ENCODE measurements at regions not wholly inside any gene's neighbourhood (a gene's known extent, or its start where the extent isn't known, plus 50 kb on each side); places are given as distances from the start of the nearest gene placed in this dataset.
"Not testable (repeated sequence)": the region's sequence is repeated elsewhere in the genome, so short reads cannot be mapped to it uniquely, and the experiment has no call there.

GRCh38 chr2:103396152-103396551 lies 634.3 kb downstream of the TMEM182 start:
- no peak for DNase-seq

- no peak for DNase-seq
These were observed 639.8 kb downstream of the TMEM182 start for GRCh38 chr2:103401621-103402020.

- DNase-seq: no peak
These were observed 640.5 kb downstream of the TMEM182 start for GRCh38 chr2:103402336-103402735.

- DNase-seq: no peak
These were observed 641.1 kb downstream of the TMEM182 start for GRCh38 chr2:103402944-103403343.

GRCh38 chr2:103403388-103403787 lies 641.6 kb downstream of the TMEM182 start:
- not testable (repeated sequence) for DNase-seq

GRCh38 chr2:103410221-103410620 lies 648.4 kb downstream of the TMEM182 start:
- DNase-seq: no peak

GRCh38 chr2:103419506-103419905 lies 657.7 kb downstream of the TMEM182 start:
- no peak for DNase-seq

GRCh38 chr2:103423100-103423499 lies 661.3 kb downstream of the TMEM182 start:
- no peak for DNase-seq

GRCh38 chr2:103427567-103427966 lies 665.7 kb downstream of the TMEM182 start:
- no peak for DNase-seq

- no peak for DNase-seq
These were observed 668.4 kb downstream of the TMEM182 start for GRCh38 chr2:103430191-103430590.

GRCh38 chr2:103435010-103435409 lies 673.2 kb downstream of the TMEM182 start:
- no peak for DNase-seq

- no peak for DNase-seq
These were observed 675.3 kb downstream of the TMEM182 start for GRCh38 chr2:103437161-103437560.

GRCh38 chr2:103445347-103445746 lies 683.5 kb downstream of the TMEM182 start:
- peak; percentile 83 for DNase-seq

- DNase-seq: peak; percentile 94
These were observed 686.7 kb downstream of the TMEM182 start for GRCh38 chr2:103448495-103448894.

- no peak for DNase-seq
These were observed 689.5 kb downstream of the TMEM182 start for GRCh38 chr2:103451283-103451682.

GRCh38 chr2:103459283-103459682 lies 697.5 kb downstream of the TMEM182 start:
- peak; percentile 32 for DNase-seq

GRCh38 chr2:103462101-103462500 lies 700.3 kb downstream of the TMEM182 start:
- no peak for DNase-seq

- no peak for DNase-seq
These were observed 700.9 kb downstream of the TMEM182 start for GRCh38 chr2:103462712-103463111.

GRCh38 chr2:103464831-103465230 lies 703.0 kb downstream of the TMEM182 start:
- no peak for DNase-seq

GRCh38 chr2:103469800-103470199 lies 708.0 kb downstream of the TMEM182 start:
- DNase-seq: no peak

GRCh38 chr2:103484906-103485305 lies 723.1 kb downstream of the TMEM182 start:
- no peak for DNase-seq

GRCh38 chr2:103496850-103497249 lies 735.0 kb downstream of the TMEM182 start:
- DNase-seq: no peak

- no peak for DNase-seq
These were observed 745.0 kb downstream of the TMEM182 start for GRCh38 chr2:103506812-103507211.

GRCh38 chr2:103512442-103512841 lies 750.6 kb downstream of the TMEM182 start:
- DNase-seq: no peak

GRCh38 chr2:103520547-103520946 lies 758.7 kb downstream of the TMEM182 start:
- no peak for DNase-seq

GRCh38 chr2:103525756-103526155 lies 763.9 kb downstream of the TMEM182 start:
- no peak for DNase-seq

Data from NCI-H2171 (cell line).